Endothelial cell (in vitro differentiated cells): ENCODE measurements at regions not wholly inside any gene's neighbourhood (a gene's known extent, or its start where the extent isn't known, plus 50 kb on each side); places are given as distances from the start of the nearest gene placed in this dataset.
"Not testable (repeated sequence)": the region's sequence is repeated elsewhere in the genome, so short reads cannot be mapped to it uniquely, and the experiment has no call there.

Experiments used
- DNase-seq: peaks from one replicate; pipeline ENCODE4 v3.0.0; 2021; ENCODE audit warnings: low spot score
- H3K27ac Mint-ChIP-seq: one replicate; pipeline ENCODE4 v1.8.0; 2021; ENCODE audit warnings: mixed read lengths, inconsistent platforms; ENCODE audit not compliant: unreplicated experiment
- H3K27me3 Mint-ChIP-seq: one replicate; pipeline ENCODE4 v1.8.0; 2021; ENCODE audit warnings: mild to moderate bottlenecking, moderate library complexity, mixed read lengths, inconsistent platforms; ENCODE audit not compliant: unreplicated experiment
- H3K36me3 Mint-ChIP-seq: one replicate; pipeline ENCODE4 v1.8.0; 2021; ENCODE audit warnings: mild to moderate bottlenecking, low read depth, mixed read lengths, inconsistent platforms; ENCODE audit not compliant: unreplicated experiment
- H3K4me1 Mint-ChIP-seq: one replicate; pipeline ENCODE4 v1.8.0; 2021; ENCODE audit warnings: mild to moderate bottlenecking, mixed read lengths, inconsistent platforms; ENCODE audit not compliant: unreplicated experiment
- H3K4me3 Mint-ChIP-seq: one replicate; pipeline ENCODE4 v1.8.0; 2021; ENCODE audit warnings: mild to moderate bottlenecking, mixed read lengths, inconsistent platforms; ENCODE audit not compliant: unreplicated experiment
- H3K9me3 Mint-ChIP-seq: one replicate; pipeline ENCODE4 v1.8.0; 2021; ENCODE audit warnings: mixed read lengths, inconsistent platforms; ENCODE audit not compliant: unreplicated experiment
- TF ChIP-seq, protein P1 (sequence below): fragments of 200-600 bp; sonication (generic); IDR thresholded peaks from one replicate; pipeline ENCODE4 v1.5.0; 2021; ENCODE audit warnings: antibody characterized with exemption; ENCODE audit not compliant: unreplicated experiment

DNA sequence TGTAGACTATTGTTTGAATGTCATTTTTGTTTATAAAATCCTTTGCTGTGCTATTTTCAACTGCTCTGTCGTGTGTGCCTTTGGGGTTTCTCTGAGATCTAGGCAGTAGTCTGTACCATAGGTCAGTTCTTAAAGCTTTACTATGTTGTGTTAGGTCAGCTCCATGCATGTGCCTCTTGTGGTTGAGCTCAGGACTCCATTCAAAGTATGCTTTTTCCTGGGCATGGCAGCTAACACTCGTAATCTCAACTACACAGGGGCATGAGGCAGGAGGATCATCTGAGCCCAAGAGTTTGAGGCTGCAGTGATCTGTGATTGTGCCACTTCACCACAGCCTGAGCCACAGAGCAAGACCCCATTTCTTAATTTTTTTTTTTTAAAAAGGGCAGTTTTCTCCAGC is 174.4 kb upstream of the SPHKAP start:
- TF ChIP-seq, protein P1, sequence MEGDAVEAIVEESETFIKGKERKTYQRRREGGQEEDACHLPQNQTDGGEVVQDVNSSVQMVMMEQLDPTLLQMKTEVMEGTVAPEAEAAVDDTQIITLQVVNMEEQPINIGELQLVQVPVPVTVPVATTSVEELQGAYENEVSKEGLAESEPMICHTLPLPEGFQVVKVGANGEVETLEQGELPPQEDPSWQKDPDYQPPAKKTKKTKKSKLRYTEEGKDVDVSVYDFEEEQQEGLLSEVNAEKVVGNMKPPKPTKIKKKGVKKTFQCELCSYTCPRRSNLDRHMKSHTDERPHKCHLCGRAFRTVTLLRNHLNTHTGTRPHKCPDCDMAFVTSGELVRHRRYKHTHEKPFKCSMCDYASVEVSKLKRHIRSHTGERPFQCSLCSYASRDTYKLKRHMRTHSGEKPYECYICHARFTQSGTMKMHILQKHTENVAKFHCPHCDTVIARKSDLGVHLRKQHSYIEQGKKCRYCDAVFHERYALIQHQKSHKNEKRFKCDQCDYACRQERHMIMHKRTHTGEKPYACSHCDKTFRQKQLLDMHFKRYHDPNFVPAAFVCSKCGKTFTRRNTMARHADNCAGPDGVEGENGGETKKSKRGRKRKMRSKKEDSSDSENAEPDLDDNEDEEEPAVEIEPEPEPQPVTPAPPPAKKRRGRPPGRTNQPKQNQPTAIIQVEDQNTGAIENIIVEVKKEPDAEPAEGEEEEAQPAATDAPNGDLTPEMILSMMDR = no peak
- H3K4me1 Mint-ChIP-seq = no peaks in the 10 kb centered on the region
- H3K4me3 Mint-ChIP-seq = no peak overlapping the region
- no peak for DNase-seq
- no peaks in the 10 kb centered on the region for H3K9me3 Mint-ChIP-seq
- no peaks in the 10 kb centered on the region for H3K36me3 Mint-ChIP-seq
- no peaks in the 10 kb centered on the region for H3K27me3 Mint-ChIP-seq
- H3K27ac Mint-ChIP-seq = no peak overlapping the region

DNA sequence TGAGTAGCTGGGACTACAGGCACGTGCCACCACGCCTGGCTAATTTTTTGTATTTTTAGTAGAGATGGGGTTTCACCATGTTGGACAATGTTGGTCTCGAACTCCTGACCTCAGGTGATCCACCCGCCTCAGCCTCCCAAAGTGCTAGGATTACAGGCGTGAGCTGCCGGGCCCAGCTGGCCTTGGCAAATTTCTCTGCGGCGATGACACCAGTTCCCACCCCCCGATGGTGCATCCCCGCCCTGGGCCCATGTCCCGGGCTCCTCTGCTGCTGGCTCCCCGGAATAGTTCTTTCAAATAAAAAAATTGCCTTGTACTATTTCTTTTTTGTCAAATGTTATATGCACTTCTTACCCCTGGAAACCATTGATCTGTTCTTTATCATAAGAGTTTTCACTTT is 171.5 kb upstream of the SPHKAP start:
- not testable (repeated sequence) for H3K9me3 Mint-ChIP-seq, H3K4me3 Mint-ChIP-seq, DNase-seq, H3K4me1 Mint-ChIP-seq, H3K27ac Mint-ChIP-seq, H3K36me3 Mint-ChIP-seq, H3K27me3 Mint-ChIP-seq

DNA sequence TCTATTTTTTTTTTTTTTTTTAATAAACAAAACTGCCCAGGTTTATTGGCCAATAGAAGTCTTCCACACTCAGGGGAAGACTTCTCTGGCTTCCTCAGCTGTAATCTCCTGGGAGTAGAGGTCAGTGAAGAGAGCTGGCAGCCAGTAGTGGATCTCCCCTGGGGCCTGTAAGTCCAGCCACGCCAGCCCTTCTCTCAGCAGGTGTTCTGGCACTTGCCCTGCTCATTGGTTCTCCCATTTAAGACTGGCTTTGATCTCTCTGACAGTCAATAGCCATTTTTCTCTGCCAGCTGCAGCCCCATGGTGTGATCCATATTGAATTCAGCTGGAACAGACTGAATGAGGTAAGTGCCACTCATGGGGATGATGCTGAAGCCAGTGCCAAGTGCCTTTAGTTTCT is 170.6 kb upstream of the SPHKAP start:
- no peaks in the 10 kb centered on the region for H3K4me1 Mint-ChIP-seq
- H3K36me3 Mint-ChIP-seq = no peaks in the 10 kb centered on the region
- no peak overlapping the region for H3K27ac Mint-ChIP-seq
- no peaks in the 10 kb centered on the region for H3K27me3 Mint-ChIP-seq
- no peak overlapping the region for H3K4me3 Mint-ChIP-seq
- TF ChIP-seq, protein P1 = no peak
- H3K9me3 Mint-ChIP-seq = no peaks in the 10 kb centered on the region
- no peak for DNase-seq

DNA sequence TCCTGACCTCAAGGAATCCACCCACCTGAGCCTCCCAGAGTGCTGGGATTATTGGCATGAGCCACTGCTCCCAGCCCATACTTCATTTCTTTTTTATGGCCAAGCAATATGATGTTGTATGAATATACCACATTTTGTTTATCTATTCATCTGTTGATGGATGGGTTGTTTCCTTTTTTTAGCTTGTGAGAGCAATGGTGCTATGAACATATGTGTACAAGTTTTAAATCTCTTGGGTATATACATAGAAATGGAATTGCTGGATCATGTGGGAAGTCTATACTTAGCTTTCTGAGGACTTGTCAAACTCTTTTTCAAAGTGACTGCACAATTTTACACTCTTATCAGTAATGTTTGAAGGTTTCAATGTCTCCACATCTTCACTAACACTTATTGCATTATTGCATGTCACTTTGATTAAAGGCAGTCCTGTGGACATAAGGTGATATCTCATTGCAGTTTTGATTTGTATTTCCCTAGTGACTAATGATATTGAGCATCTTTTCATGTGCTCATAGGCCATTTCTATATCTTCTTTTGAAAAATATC is 167.1 kb upstream of the SPHKAP start:
- TF ChIP-seq, protein P1 = no peak
- Mint-ChIP-seq H3K4me3 (no peak overlapping the region), H3K4me1 (no peaks in the 10 kb centered on the region), H3K27ac (no peak overlapping the region), H3K9me3 (no peaks in the 10 kb centered on the region), H3K36me3 (no peaks in the 10 kb centered on the region), H3K27me3 (no peaks in the 10 kb centered on the region)
- DNase-seq = no peak

DNA sequence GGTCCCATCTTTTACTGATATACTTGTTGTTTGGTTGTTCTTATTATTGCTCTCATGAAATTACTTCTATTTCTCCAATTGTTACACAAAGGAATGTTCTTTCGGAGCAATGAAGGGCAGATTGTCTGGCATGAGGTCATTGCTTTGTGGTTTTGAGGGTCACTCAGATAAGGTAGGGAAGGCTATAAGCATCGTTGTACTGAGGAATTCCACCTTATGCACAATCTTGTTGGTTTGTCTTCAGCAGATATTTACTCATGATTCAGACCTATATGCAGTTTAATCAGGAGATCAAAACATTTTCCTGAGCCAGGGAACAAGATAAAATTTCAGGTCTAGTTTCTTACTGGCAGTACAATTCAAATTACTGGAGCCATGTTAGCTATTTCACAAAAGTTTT is 163.0 kb upstream of the SPHKAP start:
- Mint-ChIP-seq H3K27me3 (no peaks in the 10 kb centered on the region), H3K27ac (no peak overlapping the region), H3K4me3 (no peak overlapping the region), H3K9me3 (no peaks in the 10 kb centered on the region), H3K36me3 (no peaks in the 10 kb centered on the region), H3K4me1 (no peaks in the 10 kb centered on the region)
- DNase-seq = no peak
- TF ChIP-seq, protein P1 = no peak
